ENCODE measurements at regions not wholly inside any gene's neighbourhood (a gene's known extent, or its start where the extent isn't known, plus 50 kb on each side); places are given as distances from the start of the nearest gene placed in this dataset.
"Not testable (repeated sequence)": the region's sequence is repeated elsewhere in the genome, so short reads cannot be mapped to it uniquely, and the experiment has no call there.

DNA sequence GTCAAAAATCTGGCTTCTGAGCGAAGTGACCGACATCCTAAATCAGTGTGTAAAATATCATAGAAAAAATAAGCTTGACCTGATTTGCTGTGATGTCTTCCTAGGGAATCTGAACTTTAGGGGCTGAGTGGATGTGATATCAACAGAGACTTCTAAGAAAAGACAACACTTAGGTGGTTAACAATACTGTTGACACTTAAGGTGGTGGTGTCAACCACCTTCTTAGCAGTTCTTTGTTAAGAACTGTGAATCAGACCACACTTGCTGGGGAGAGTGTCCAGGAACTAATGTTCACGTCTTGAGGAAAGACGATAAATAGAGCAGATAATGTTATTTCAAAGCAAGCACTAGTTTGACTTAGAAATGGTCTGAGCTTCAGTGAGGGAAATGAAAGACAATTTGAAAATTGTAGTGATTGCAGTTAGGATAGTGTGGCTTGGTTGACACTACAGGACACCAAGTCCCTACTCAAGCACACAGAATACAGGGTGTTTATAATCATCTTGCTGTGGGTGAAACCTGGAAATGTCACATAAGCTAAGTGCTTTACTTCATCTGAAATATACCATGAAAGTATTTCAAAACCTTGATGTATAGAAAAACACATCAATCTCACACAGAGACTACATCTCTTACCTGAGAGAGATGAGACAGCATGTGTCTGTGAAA lies 1936.5 kb downstream of the PCDH9 start:
- Histone ChIP-seq H3K36me3 (ENCODE audit: control insufficient read depth, insufficient read depth, low read length) (no peaks in the 10 kb centered on the region), H3K9me3 (ENCODE audit: control insufficient read depth, low read length) (no peaks in the 10 kb centered on the region), H3K4me1 (ENCODE audit: control insufficient read depth, insufficient read depth, low read length, poor library complexity, severe bottlenecking) (no peaks in the 10 kb centered on the region), H3K4me3 (ENCODE audit: insufficient read depth, low read depth, low read length, poor library complexity, severe bottlenecking) (no peak overlapping the region), H3K27ac (ENCODE audit: insufficient read depth, low read length, poor library complexity, severe bottlenecking) (no peak overlapping the region), H3K27me3 (replicated peaks; ENCODE audit: control insufficient read depth, insufficient read depth, low read length, poor library complexity, severe bottlenecking) (no peaks in the 10 kb centered on the region)
- DNase-seq = no peak

DNA sequence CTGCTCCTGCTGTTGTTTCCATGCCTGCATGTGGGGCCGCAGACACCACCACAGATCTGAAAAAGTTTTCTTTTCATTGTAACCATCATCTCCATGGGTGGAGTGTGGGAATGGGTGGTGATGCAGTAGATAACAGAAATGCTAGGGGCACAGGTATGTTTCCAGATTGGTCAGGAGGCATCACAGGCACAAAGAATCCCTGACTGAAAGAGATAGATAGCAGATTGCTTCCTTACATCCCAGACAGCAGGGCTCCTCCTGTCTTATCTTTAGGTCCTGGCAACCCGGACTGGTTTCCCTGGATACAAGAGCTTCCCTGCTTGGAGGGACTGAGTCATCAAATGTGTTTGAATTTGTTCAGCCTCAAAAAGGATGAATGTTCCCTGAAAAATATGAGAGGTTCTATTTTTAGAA lies 1937.6 kb downstream of the PCDH9 start:
- Histone ChIP-seq H3K4me1 (ENCODE audit: control insufficient read depth, insufficient read depth, low read length, poor library complexity, severe bottlenecking) (no peaks in the 10 kb centered on the region), H3K9me3 (ENCODE audit: control insufficient read depth, low read length) (no peaks in the 10 kb centered on the region), H3K27ac (ENCODE audit: insufficient read depth, low read length, poor library complexity, severe bottlenecking) (no peak overlapping the region), H3K4me3 (ENCODE audit: insufficient read depth, low read depth, low read length, poor library complexity, severe bottlenecking) (no peak overlapping the region), H3K36me3 (ENCODE audit: control insufficient read depth, insufficient read depth, low read length) (no peaks in the 10 kb centered on the region), H3K27me3 (replicated peaks; ENCODE audit: control insufficient read depth, insufficient read depth, low read length, poor library complexity, severe bottlenecking) (no peaks in the 10 kb centered on the region)
- DNase-seq = no peak

DNA sequence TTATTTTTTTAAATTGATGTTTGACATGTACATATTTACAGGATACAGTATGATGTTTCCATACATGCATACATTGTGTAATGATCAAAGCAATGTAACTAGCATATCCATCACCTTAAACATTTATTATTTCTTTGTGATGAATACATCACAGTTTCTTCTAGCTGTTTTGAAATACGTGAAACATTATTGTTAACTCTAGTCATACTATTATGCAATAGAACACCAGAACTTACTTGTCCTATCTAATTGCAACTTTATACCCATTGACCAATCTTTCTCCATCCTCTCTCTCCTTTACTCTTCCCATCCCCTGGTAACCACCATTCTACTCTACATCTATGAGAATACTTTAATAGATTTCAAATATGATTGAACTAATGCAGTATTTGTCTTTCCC lies 1942.7 kb downstream of the PCDH9 start:
- no peak for DNase-seq
- Histone ChIP-seq H3K36me3 (ENCODE audit: control insufficient read depth, insufficient read depth, low read length) (no peaks in the 10 kb centered on the region), H3K9me3 (ENCODE audit: control insufficient read depth, low read length) (no peaks in the 10 kb centered on the region), H3K27ac (ENCODE audit: insufficient read depth, low read length, poor library complexity, severe bottlenecking) (no peak overlapping the region), H3K4me1 (ENCODE audit: control insufficient read depth, insufficient read depth, low read length, poor library complexity, severe bottlenecking) (no peaks in the 10 kb centered on the region), H3K4me3 (ENCODE audit: insufficient read depth, low read depth, low read length, poor library complexity, severe bottlenecking) (no peak overlapping the region), H3K27me3 (replicated peaks; ENCODE audit: control insufficient read depth, insufficient read depth, low read length, poor library complexity, severe bottlenecking) (no peaks in the 10 kb centered on the region)

DNA sequence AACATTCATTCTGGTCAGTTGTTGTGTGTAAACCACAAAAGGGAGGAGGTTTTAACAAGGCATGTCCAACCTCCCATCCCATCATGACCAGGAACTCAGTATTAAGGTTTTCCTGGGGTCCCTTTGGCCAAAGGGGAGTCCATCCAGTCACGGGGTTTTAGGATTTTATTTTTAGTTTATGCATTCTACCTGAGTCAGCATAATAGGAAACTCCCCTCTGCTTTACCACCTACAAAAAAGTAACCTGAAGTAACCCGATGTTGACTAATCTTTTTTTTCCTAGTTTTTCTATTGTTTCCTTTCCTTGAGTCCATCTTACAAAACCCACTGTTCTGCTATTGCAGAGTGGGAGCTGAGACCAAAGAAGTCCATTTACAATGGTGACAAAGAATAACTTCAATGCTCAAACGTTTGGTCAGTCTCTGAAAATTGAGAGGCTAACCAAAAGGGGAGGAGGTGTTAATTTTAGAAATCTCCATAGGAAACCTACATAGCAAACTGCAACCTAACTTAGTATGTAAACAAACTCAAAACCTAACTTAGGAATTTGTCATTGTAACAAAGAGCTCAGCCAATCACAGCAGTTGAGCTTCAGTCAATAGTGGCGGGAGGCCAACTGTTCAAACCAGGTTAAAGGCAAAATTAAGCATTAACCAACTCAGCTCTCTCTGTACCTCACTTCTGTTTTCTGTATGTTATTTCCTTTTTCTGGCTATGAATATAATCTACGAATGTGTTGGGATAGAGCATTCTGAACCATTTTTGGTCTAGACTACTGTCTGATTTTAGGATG lies 1954.1 kb downstream of the PCDH9 start:
- Histone ChIP-seq H3K4me1 (ENCODE audit: control insufficient read depth, insufficient read depth, low read length, poor library complexity, severe bottlenecking) (no peaks in the 10 kb centered on the region), H3K36me3 (ENCODE audit: control insufficient read depth, insufficient read depth, low read length) (no peaks in the 10 kb centered on the region), H3K27me3 (replicated peaks; ENCODE audit: control insufficient read depth, insufficient read depth, low read length, poor library complexity, severe bottlenecking) (no peaks in the 10 kb centered on the region), H3K27ac (ENCODE audit: insufficient read depth, low read length, poor library complexity, severe bottlenecking) (no peak overlapping the region), H3K9me3 (ENCODE audit: control insufficient read depth, low read length) (peaks cover 2% of the 10 kb centered on the region), H3K4me3 (ENCODE audit: insufficient read depth, low read depth, low read length, poor library complexity, severe bottlenecking) (no peak overlapping the region)
- no peak for DNase-seq

GRCh38 chr13:65275108-65275507 lies 1955.0 kb downstream of the PCDH9 start:
- no peak overlapping the region for H3K27ac ChIP-seq (ENCODE audit: insufficient read depth, low read length, poor library complexity, severe bottlenecking)
- no peak overlapping the region for H3K4me3 ChIP-seq (ENCODE audit: insufficient read depth, low read depth, low read length, poor library complexity, severe bottlenecking)
- DNase-seq = no peak
- no peaks in the 10 kb centered on the region for H3K27me3 ChIP-seq (replicated peaks; ENCODE audit: control insufficient read depth, insufficient read depth, low read length, poor library complexity, severe bottlenecking)
- H3K9me3 ChIP-seq (ENCODE audit: control insufficient read depth, low read length) = peaks cover 2% of the 10 kb centered on the region
- H3K4me1 ChIP-seq (ENCODE audit: control insufficient read depth, insufficient read depth, low read length, poor library complexity, severe bottlenecking) = no peaks in the 10 kb centered on the region
- no peaks in the 10 kb centered on the region for H3K36me3 ChIP-seq (ENCODE audit: control insufficient read depth, insufficient read depth, low read length)

GRCh38 chr13:65273811-65274420 lies 1956.2 kb downstream of the PCDH9 start:
- not testable (repeated sequence) for H3K9me3 ChIP-seq (ENCODE audit: control insufficient read depth, low read length); DNase-seq; H3K27ac ChIP-seq (ENCODE audit: insufficient read depth, low read length, poor library complexity, severe bottlenecking); H3K4me1 ChIP-seq (ENCODE audit: control insufficient read depth, insufficient read depth, low read length, poor library complexity, severe bottlenecking); H3K27me3 ChIP-seq (replicated peaks; ENCODE audit: control insufficient read depth, insufficient read depth, low read length, poor library complexity, severe bottlenecking); H3K36me3 ChIP-seq (ENCODE audit: control insufficient read depth, insufficient read depth, low read length); H3K4me3 ChIP-seq (ENCODE audit: insufficient read depth, low read depth, low read length, poor library complexity, severe bottlenecking)

GRCh38 chr13:65268009-65268408 lies 1962.1 kb downstream of the PCDH9 start:
- H3K36me3 ChIP-seq (ENCODE audit: control insufficient read depth, insufficient read depth, low read length) = no peaks in the 10 kb centered on the region
- no peak overlapping the region for H3K27ac ChIP-seq (ENCODE audit: insufficient read depth, low read length, poor library complexity, severe bottlenecking)
- H3K9me3 ChIP-seq (ENCODE audit: control insufficient read depth, low read length) = no peaks in the 10 kb centered on the region
- H3K4me1 ChIP-seq (ENCODE audit: control insufficient read depth, insufficient read depth, low read length, poor library complexity, severe bottlenecking) = no peaks in the 10 kb centered on the region
- no peak overlapping the region for H3K4me3 ChIP-seq (ENCODE audit: insufficient read depth, low read depth, low read length, poor library complexity, severe bottlenecking)
- DNase-seq = no peak
- no peaks in the 10 kb centered on the region for H3K27me3 ChIP-seq (replicated peaks; ENCODE audit: control insufficient read depth, insufficient read depth, low read length, poor library complexity, severe bottlenecking)

DNA sequence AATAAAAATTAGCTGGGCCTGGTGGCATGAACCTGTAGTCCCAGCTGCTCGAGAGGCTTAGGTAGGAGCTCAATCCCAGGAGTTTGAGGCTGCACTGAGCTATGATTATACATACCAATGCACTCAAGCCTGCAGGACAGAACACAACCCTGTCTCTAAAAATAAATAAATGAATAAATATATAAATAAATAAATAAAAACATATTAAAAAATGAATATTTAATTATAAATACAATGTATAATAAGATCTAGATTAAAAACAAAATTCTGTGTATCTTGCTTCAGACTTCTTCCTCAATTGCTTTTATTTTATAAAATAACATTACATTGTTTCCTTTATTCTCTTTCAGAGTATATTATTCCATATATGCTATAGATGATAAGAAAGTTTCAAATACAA lies 1964.1 kb downstream of the PCDH9 start:
- Histone ChIP-seq H3K27me3 (replicated peaks; ENCODE audit: control insufficient read depth, insufficient read depth, low read length, poor library complexity, severe bottlenecking) (no peaks in the 10 kb centered on the region), H3K4me3 (ENCODE audit: insufficient read depth, low read depth, low read length, poor library complexity, severe bottlenecking) (no peak overlapping the region), H3K9me3 (ENCODE audit: control insufficient read depth, low read length) (no peaks in the 10 kb centered on the region), H3K36me3 (ENCODE audit: control insufficient read depth, insufficient read depth, low read length) (no peaks in the 10 kb centered on the region), H3K4me1 (ENCODE audit: control insufficient read depth, insufficient read depth, low read length, poor library complexity, severe bottlenecking) (no peaks in the 10 kb centered on the region), H3K27ac (ENCODE audit: insufficient read depth, low read length, poor library complexity, severe bottlenecking) (no peak overlapping the region)
- no peak for DNase-seq

GRCh38 chr13:65264066-65264465 lies 1966.1 kb downstream of the PCDH9 start:
- no peak overlapping the region for H3K27ac ChIP-seq (ENCODE audit: insufficient read depth, low read length, poor library complexity, severe bottlenecking)

More at GRCh38 chr13:65264066-65264465, 1966.1 kb downstream of the PCDH9 start:
- Histone ChIP-seq H3K4me1 (ENCODE audit: control insufficient read depth, insufficient read depth, low read length, poor library complexity, severe bottlenecking) (no peaks in the 10 kb centered on the region), H3K27me3 (replicated peaks; ENCODE audit: control insufficient read depth, insufficient read depth, low read length, poor library complexity, severe bottlenecking) (no peaks in the 10 kb centered on the region), H3K36me3 (ENCODE audit: control insufficient read depth, insufficient read depth, low read length) (no peaks in the 10 kb centered on the region), H3K9me3 (ENCODE audit: control insufficient read depth, low read length) (no peaks in the 10 kb centered on the region), H3K4me3 (ENCODE audit: insufficient read depth, low read depth, low read length, poor library complexity, severe bottlenecking) (no peak overlapping the region)
- DNase-seq = no peak

Measured in effector memory CD4-positive, alpha-beta T cell (primary cell).